Vagina (tissue), 2 donors: ENCODE measurements at regions not wholly inside any gene's neighbourhood (a gene's known extent, or its start where the extent isn't known, plus 50 kb on each side); places are given as distances from the start of the nearest gene placed in this dataset.

Experiments used
- CTCF ChIP-seq, 3 experiments: fragments of 450-650 bp in 2 of 3; fragments of 200-600 bp in 1 of 3; sonication (generic) in 1 of 3; IDR thresholded peaks; one replicate each; pipeline ENCODE4 v1.5.1; 2017 to 2019; ENCODE audit warnings: antibody characterized with exemption in 3 of 3, mild to moderate bottlenecking in 2 of 3, moderate library complexity in 2 of 3
- POLR2AphosphoS5 ChIP-seq, 2 donors: sonication (generic); formaldehyde crosslinking; IDR thresholded peaks; one replicate each; pipeline ENCODE4 v1.9.0; 2017; ENCODE audit warnings: antibody characterized with exemption in 2 of 2, mild to moderate bottlenecking in 2 of 2, low read depth in 1 of 2; ENCODE audit not compliant: insufficient read depth in 1 of 2

GRCh38 chr9:105967797-105968196 is 273.5 kb downstream of the TMEM38B start:
- TF ChIP-seq POLR2AphosphoS5 (IDR thresholded peaks at IDR 0.05; ENCODE audit: insufficient read depth in 1 of 2, low read depth in 1 of 2) (no peak), CTCF (IDR thresholded peaks at IDR 0.05) (no peak)
